SKM-1 treated with dmso at 0.1 percent for 144 hours (cell line): ENCODE measurements at regions not wholly inside any gene's neighbourhood (a gene's known extent, or its start where the extent isn't known, plus 50 kb on each side); places are given as distances from the start of the nearest gene placed in this dataset.

Experiments used
- DNase-seq: peaks from one replicate; lab custom pipeline; 2025; ENCODE audit not compliant: unreplicated experiment; lab: John Stamatoyannopoulos, UW

DNA sequence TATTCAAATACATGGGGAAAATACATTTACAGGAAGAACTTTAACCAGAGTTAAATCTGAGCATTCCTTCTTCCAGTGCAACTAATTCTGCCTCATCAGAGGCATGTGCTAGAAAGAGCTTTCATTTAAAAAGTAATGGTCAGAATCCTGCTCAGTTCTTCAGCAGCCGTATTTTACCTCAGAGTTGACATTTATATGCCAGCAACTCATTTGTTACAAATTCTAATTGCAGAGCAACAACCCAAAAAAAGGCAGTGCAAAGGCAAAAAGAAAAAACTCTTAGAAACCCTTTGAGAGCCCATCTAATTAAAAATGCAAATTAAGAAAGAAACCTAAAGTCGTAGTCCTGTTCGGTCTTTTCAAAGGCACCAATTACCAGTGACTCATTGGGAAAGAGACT, 392.5 kb downstream of the PBX1 start:
- no peak for DNase-seq

DNA sequence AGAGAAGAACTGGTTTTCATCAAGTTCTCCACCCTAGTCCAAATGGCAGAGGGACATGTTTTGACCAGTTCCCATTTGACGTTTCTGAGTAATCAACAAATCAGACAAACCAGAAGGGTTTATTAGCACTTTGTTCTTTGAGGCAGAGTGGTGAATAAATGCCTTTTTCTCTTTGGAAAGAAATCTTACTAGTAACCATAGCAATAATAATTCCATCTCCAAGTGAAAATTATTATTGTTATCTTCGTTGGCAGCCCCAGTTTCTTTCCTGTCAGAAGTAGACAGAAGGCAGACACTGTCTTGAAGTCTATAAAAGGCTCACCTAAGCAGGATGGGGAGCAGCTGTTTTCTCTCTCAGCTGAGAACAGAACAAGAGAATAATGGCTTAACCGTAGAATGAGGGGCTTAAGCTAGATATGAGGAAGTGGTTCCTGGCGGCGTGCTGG, 391.6 kb downstream of the PBX1 start:
- no peak for DNase-seq

DNA sequence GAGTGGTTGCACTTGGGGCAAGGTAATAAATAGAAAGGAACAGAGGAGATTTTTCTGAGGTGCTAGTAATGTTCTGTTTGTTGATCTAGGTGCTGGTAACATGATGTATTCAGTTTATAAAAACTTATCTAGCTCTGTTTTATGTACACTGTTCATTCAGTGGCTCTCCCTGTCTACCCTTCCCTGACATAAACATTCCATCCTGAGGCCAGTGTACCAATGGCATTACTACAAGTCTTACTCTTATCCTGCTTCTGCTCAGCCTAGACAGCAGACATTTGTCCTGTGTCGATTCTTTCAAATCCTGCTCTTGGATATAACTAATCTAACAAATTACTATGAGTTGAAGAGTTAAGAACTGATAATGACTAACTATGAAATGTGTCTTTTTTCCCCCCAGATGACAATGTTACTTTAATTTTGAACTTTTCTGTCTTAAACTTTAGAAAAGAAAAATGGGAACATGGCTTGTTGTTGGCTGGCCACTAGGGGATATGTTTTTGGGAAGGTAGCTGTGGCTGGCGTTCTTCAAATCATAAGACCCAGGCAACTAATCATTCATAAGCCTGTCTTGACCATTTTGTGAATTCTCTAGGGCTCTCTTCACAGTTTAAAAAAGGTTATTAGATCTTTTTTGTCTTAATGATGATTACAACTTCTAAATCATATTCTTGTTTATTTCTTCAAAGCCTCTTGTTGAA, 390.9 kb downstream of the PBX1 start:
- DNase-seq, result no peak

DNA sequence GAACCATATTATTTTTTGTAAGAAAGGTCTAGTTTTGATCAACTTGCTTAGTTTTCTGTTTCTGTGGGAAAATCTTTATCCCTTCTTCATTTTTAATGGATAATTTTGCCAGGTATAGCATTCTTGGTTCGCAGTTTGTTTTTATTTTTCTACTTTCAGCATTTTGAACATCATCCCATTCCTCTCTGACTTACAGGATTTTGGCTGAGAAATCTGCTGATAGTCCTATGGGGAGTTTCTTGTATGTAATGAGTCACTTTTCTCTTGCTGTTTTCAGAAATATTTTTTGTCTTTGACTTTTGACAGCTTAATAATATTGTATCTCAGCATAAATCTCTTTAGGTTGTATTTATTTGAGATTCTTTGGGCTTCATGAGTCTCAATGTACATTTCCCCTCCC, 389.1 kb downstream of the PBX1 start:
- DNase-seq, result no peak

DNA sequence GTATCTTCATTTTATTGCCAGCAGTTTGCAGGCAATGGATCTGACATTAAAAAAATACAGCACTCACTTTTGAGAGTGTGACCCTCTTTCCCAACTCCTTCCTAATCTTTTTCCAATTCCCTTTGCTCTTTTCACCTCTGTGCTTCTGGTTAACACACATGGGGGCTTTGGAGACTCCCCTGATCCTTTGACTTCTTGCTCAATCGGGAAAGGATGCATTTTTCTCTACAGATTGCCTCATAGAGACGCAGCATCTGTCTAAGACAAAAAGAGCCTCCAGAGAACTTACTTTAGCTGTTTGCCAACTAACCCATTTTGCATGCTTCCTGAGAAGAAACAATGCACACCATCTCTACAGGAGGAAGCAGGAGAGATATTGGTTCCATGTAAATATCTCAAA, 378.3 kb downstream of the PBX1 start:
- no peak for DNase-seq

DNA sequence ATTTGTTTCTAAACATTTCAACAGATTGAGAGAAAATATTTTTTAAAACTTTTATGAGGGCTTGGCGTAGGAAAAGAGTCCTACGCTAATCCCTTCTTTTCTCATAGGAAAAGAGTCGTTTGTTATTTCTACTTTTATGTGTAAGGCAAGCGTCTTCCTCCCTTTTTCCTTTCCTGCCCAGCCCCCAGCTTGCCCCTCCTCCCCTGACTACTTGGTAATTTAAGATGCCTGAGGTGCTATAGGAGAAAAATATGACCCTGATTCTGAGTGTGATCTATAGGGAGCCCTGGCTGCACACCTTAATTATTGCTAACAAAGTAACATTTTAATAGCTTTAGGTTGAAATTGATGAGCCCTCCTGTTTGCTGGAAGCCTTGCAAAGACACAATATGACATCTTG, 373.6 kb downstream of the PBX1 start:
- no peak for DNase-seq

DNA sequence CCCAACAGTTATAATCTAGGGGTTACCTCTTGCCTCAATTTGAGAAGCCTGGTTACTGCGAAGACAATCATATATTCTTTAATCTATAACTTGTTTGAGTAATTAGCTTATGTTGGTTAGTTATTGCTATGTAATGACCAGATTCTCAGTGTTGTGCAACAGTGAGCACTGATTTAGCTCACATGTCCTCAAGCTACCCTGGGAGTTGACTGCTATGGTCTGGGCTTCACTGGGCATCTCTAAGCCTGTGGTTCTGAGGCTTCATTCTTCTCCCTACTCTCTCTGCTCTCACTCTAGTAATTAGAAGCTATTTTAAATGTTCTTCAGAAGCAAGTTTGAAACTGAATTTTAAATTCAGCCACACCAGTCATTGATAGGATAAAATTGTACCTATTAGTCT, 371.8 kb downstream of the PBX1 start:
- DNase-seq, result no peak

DNA sequence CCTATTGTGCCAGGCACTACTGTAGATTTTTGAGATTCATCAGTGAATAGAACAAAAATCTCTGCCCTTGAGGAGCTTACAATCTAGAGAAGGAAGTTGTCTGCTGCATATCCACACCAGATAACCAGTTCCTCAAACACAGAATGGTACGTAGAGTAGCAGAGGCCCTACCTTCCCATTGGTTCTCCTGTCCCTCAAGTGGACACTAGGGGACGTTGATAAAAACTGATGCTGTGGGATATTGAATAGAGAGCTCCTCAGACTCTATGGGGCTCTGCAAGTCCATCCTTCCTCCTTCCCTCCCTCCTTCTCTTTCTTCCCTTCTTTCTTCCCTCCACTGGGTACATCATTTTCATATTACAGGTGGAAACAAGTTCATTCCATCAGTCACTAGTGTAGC, 371.3 kb downstream of the PBX1 start:
- no peak for DNase-seq

DNA sequence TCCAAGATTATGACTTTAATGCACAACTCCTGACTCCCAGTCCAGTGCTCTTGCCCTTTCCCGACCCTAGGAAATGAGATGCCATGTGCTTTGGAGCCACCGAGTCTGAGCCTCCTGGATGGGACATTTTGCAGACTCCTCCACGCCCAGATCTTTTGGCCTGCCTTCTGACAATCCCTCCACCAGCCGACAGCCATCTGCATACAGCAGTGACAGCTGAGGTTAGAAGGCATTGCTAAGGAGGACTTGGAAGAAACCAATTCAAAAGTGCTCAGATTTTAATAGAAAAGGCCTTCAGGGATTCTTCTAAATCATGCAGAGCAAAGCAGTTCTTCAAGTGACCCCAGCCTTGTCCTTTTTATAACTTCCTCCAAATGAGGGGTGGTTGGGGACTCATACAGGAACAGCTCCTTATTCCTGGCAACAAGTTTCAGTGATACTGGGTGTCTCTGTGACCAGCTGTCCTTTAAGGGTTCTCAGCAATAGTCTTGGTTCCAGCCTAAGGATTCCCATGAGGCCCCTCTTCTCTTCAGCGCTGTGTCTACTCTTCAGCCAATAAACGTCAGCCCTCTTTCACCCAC, 369.3 kb downstream of the PBX1 start:
- DNase-seq, result no peak

DNA sequence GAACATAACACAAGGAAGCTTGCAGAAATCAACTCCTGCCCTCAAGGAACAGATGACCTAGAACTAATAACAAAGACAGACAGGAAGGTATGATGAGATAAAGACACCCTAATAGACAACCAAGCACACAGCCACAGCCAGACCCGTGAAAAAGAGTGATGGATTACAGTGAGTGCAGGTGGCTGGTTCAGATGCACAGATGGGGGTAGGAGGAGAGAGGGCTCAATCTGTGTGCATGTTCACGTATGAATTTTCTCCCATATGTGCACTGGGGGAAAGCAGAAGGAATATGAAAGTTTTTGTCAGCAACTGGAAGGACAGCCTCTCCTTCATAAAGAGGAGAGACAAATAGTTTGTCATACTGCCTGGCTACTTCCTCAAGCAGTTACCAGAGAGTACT, 367.1 kb downstream of the PBX1 start:
- DNase-seq, result no peak

DNA sequence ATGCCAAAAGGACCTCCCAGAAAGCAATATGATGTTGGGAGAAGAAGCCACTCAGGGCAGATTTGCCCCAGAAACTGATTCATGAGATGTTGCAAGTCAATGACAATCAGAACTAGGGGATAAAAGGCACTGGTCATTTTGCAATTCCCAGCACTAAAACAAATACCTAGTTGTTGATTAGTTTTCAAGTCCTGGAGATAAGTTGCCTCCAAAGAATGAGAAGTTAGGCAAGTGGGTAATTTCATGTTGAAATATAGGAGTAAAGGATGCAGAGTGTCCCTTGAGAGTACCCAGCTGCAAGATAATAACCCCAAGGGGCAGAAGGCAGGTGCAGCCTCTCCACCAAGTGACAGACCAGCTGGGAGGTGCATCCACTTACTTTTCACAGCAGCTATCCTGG, 363.6 kb downstream of the PBX1 start:
- no peak for DNase-seq

DNA sequence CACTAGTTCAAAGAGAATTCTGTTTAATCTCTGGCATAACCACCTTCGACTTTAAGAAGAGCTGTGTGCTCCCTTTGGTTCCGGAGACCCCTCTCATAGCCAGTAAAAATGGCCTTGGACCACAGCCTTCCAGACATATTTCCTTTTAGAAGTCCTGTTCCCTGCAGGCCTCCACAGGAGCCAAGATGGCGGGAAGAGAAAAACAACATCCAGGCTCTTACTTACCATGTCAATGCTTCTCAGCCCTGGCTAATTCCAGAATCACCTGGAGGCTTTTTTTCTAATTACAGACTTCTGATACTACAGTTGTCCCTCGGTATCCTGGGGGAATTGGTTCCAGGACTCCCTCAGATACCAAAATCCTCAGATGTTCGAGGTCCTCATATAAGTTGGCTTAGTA, 362.5 kb downstream of the PBX1 start:
- DNase-seq, result no peak

DNA sequence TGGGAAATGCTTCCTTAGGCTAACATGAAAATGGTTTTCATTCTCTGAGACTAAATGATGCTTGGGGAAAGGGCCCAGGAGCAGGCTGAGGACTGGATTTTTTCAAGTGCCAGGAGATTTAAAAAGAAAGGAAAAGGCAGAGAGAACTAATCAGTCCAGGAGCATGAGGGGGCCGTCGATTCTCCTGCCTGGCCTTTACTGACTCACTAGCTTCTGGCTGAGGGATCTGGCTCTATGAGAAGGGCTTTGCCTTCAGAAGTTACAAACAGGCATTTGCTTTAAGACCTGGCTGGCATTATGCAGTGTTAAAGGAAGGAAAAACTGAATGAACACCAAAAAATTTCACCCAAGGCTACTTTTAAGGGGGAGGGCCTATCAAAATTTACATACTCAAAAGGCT, 359.2 kb downstream of the PBX1 start:
- no peak for DNase-seq

DNA sequence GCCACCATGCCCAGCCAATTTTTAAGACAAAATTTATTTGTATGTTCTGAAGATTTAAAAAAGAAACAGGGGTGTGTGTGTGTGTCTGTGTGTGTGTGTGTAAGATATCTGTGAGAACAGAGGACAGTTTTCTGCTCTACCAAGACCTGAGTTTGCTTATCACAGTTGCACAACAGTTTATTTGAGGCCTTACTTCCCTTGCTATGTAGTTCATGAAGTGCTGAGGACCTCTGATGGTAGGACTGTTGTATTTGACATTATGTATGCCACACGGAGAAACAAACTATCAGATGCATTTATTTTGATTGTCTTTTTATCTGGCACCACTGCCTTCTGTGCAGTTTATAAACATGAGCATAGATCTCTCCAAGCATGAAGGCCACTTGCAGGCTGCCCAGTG, 355.2 kb downstream of the PBX1 start:
- no peak for DNase-seq

DNA sequence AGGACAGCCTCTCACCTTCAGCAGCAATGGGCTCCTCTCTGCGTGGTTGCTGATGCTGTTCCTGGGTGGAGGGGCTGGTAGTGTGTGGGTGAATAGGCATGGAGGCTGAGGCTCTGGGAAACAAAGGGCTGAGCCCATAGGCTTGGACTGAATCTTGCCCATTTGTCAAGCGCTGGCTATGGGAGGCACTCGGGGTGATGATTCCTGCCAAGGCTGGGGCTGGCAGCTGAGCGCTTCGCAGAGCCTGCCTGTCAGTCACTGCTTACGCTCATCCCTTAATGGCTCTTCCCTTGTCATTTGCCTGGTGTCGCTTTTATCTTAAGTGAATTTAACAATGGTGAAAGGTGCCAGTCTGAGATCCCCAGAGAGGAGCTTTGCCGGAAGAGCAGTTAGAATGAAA, 353.3 kb downstream of the PBX1 start:
- no peak for DNase-seq

DNA sequence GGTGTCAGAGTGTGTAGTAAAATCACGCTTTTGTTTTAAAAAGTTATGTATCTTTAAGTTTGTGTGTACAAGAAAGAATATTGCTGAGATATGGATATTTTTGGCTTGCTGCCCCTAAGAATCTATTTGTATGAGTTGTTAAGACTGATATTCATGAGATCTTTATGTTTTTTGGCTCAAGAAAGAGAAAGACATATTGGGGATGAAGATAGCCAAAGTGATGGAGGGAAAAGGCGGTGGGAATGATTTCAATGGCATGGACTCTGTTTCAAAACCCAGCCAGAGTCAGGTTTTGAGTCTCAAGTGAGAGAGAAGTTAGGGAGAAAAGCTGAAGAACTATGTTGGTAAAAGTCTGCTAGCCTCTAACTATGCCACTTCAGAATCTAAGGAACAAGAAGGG, 351.7 kb downstream of the PBX1 start:
- no peak for DNase-seq

DNA sequence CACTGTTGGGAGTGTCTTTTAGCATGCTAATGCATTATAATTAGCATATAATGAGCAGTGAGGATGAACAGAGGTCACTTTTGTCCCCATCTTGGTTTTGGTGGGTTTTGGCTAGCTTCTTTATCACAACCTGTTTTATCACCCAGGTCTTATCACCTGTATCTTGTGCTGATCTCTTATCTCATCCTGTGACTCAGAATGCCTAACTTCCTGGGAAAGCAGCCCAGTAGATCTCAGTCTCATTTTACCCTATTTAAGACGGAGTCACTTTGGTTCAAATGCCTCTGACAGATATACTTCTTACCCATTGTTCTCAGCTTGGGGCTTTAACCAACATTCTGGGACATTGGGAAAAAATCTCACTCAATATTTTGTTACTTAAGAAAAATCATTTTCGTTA, 348.7 kb downstream of the PBX1 start:
- no peak for DNase-seq

DNA sequence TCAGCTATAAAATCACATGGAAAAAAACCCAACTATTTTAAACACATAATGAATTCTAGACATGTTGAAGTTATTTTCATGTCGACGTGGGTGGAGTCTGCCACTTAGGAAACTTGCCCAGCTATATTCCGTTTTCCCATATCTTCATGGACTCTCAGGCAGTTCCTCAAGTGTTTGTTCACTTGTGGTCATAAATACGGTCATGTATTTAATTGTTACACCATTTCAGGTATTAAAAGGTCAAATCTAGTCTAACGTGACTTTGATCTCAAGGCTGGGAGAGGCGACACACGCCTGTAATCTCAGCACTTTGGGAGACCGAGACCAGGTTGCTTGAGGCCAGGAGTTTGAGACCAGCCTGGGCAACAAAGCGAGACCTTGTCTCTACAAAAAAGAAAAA, 346.9 kb downstream of the PBX1 start:
- no peak for DNase-seq

DNA sequence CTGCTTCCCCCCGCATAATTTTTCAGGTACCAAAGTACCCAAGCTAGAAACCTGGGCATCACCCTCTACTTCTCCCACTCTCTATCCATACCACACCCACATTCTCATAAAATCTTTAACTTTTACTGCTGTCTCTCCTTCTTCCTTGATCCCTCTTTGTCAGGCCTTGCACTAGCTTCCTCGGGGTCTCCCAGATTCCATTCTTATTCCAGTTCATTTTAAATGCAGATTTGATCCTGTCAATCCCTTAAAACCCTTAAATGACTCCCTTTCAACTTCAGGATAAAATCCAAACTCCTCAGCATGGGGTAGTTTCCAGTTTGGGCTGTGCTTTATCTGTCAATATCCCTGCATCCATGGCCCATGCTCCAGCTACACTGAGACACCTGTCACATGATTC, 343.5 kb downstream of the PBX1 start:
- no peak for DNase-seq
